GM18517 (cell line): ENCODE measurements at regions not wholly inside any gene's neighbourhood (a gene's known extent, or its start where the extent isn't known, plus 50 kb on each side); places are given as distances from the start of the nearest gene placed in this dataset.

Source experiments
- ATAC-seq: cut with Tn5 transposase; IDR thresholded peaks from one replicate; pipeline ENCODE4 v1.9.1; 2021; ENCODE audit warnings: mild to moderate bottlenecking, moderate library complexity; ENCODE audit not compliant: unreplicated experiment

DNA sequence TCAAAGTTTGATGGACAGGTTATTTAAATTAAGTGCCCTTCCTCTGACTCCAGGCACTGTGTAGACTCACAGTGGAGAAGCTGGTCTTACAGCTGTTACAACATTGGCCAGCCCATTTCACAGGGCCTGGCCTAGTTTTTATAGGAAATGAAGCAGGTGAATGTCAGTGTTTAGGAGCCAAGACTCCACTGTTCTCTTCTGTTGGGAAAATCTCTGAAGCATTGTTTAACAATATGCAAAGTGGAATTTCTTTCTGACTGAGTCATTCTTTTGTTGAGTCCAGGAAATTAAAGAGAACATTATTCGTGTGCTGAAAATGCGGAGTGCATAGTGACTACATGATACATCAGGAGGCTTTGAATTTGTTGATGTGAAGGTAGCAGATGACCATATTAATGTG lies 64.7 kb downstream of the ARRDC4 start:
- ATAC-seq: no peak

DNA sequence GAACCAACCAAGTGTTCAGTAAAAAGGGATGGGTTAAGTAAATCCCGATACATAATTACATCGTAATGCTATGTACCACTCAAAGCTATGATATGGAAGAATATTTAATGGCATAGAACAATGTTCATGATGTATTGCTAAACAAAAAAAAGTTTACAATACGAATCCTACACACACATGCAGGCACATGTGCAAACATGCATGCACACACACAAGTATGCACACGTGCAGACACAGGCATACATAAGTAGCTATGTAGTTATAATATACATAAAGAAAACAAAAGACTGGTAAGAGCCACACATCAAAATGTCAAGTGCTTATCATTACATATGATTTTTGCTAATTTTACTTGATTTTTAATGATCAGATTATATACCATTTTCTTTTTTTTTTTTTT lies 74.2 kb downstream of the ARRDC4 start:
- ATAC-seq: no peak

DNA sequence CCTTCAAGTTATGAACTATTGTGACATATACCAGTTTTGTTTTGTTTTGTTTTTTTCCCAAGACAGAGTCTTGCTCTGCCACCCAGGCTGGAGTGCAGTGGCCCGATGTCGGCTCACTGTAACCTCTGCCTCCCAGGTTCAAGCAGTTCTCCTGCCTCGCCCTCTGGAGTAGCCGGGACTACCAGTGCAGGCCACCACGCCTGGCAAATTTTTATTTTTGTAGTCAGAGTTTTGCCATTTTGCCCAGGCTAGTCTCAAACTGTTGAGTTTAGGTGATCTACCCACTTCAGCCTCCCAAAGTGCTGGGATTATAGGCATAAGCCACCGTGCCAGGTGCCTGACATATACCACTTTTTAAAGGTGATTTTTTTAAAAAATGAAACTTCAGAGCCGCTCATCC lies 74.6 kb downstream of the ARRDC4 start:
- ATAC-seq: no peak

DNA sequence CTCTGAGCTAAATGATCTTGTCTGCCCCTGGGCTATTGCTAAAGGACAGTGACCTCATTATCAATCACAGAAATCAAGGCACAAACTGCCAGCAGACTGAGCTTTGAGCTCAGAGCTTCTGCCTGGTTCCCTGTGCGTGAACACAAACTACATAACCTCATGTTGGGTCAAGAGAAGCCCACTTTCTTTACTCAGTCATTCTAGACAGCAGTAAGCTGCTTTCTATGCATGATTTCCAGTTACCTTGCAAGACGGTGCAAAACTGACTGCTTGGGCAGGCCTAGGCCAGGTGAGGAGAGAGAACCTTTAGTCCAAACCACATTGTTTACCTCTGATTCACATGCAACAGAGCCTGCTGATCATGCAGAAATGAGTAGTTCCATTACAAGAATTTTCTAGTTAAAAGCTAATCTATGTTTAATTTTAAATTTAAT lies 75.1 kb downstream of the ARRDC4 start:
- ATAC-seq: no peak

GRCh38 chr15:98039596-98039995 lies 79.1 kb downstream of the ARRDC4 start:
- ATAC-seq: no peak

GRCh38 chr15:98040146-98040545 lies 79.6 kb downstream of the ARRDC4 start:
- ATAC-seq: no peak

DNA sequence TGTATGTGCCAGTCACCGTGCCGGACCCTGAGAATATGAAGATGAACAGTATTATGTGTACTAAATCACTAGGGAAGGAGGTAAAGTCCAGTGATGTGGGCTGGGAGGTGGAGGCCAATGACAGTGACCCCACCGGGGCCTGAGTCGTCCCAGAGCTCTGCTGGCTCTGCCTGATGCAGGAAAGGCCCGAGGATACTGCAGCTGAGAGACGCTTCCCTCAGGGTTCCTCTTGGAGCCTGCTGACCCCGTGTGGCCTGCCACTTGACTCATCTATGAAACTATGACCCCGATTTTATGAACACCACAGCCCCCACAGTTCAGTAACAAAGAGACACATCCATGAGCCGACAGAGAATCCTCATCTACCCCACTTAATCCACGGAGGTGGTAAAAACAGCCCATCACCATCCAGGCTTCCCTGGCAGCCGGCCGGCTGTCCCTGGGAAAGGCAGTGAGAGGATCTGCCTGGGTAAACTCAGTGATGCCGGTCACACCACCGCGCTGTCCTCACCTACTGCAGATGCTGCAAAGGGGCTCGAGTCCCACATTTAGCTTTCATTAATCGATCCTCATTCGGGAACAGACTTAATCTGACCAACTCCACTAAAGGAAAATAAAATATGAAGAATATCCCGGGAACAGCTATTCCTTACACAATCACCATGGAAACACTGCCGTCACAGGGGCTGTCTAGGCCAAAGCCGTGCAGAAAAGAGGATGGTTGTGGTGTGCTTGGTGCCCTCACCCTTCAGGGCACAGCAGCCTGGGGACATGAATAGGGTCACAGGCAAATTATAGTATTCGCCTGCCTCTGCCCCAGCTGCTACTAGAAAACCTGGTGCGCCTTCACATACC lies 82.9 kb downstream of the ARRDC4 start:
- no peak for ATAC-seq

GRCh38 chr15:98051734-98052133 lies 91.2 kb downstream of the ARRDC4 start:
- no peak for ATAC-seq

- no peak for ATAC-seq
Measured at GRCh38 chr15:98057453-98057852, 97.0 kb downstream of the ARRDC4 start.

DNA sequence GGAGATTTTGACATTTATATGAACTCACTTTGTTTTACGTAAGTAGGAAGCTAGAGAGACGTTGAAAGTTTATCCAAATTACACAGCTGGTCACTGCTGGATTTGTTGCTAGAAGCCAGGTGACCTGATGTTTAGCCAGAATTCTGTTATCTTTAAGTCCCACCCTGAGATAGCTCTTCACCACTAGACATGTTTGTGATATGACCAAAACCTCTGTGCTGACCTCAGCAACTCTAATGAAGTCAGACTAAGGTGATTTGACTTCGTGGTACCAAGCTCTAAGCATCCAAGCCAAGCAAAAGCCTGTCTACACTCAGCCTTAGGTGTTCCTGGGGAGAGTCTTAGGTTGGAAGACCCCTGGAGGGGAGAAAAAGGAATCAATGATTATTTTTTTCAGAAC lies 102.4 kb downstream of the ARRDC4 start:
- ATAC-seq: no peak

DNA sequence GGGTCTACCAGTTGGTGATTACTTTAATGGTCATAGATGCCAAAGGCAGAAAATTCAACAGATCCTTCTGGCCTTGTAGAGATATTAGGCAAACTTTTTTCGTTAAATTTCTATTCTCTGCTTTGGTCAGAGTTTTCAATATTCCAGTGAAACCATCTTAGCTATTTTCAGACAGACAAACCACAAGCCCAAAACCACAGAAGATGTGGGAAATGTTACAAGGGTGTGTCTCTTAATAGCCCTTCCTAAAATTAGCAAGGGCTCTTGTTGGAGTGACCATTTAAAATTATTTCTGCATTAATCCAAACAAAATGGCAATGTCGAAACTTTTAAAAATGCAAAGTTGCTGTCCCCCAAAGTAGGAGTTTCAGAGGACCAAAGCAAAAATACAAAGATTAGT lies 102.8 kb downstream of the ARRDC4 start:
- no peak for ATAC-seq

DNA sequence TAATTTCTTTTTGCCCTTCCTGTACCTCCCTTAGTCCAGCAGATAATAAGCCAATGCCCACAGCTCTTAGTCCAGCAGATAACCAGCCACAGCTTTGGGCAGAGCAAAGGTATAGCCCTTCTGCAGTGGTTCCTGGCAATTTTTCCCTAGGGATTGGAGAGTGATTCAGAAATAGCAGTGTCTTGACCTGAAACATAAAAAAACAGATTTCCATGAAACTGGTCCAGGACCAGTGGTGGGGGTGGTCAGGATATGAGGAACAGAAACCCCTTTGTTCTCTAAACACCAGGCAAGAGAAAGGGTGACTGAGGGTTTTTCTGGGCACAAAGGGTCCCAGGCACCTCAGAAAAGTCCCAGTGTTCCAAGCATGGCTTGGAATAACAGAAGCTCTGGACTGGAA lies 103.4 kb downstream of the ARRDC4 start:
- no peak for ATAC-seq

- no peak for ATAC-seq
Measured at GRCh38 chr15:98067339-98067738, 106.8 kb downstream of the ARRDC4 start.

GRCh38 chr15:98069256-98069655 lies 108.8 kb downstream of the ARRDC4 start:
- no peak for ATAC-seq

GRCh38 chr15:98070137-98070536 lies 109.6 kb downstream of the ARRDC4 start:
- ATAC-seq: no peak

DNA sequence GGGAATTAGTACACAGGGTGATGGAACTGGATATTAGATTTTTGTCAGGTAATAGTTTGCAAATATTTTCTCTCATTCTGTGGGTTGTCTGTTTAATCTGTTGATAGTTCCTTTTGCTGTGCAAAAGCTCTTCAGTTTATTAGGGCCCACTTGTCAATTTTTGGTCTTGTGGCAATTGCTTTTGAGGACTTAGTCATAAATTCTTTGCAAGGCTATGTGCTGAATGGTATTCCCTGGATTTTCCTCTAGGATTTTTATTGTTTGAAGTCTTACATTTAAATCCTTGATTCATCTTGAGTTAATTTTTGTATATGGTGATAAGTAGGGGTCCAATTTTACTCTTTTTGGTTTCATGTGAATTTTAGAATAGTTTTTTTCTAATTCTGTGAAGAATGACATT lies 111.3 kb downstream of the ARRDC4 start:
- ATAC-seq: no peak

DNA sequence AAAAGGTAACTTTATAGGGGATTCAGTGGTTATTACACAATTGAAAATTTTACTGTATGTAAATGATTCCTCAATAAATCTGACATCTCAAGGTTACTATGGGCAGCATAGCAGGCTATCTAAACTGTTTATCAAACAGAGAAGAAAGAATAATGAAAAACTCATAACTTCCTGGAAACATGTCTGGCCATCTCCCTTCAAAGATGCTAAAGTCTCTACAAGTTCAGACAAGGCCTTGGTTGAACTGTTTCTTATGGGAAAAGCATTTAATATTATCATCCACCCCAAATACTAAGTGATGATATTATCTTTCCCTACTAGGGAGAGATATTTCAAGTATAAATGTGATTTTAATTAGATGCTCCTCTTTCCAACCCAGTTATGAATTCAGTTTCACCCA lies 114.9 kb downstream of the ARRDC4 start:
- ATAC-seq: no peak

GRCh38 chr15:98076021-98076816 lies 115.7 kb downstream of the ARRDC4 start:
- ATAC-seq: no peak

DNA sequence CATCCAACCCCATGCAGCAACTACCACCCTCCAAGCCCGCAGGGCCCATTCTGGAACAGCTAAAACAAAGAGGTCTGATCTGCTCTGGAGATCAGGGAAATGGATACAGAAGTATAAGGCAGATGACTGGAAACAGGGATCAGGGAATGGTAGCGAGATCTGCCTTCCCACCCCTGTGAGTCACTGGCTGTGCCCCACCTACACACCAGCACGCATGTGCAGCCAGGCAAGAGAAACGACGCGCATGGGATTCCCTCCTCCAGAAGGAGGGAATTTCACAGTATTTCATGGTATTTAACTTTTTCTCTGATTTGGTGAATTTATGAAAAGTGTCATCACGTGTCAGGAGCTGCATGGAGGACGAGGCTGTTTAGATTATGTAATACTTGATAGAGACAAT lies 116.7 kb downstream of the ARRDC4 start:
- no peak for ATAC-seq

- no peak for ATAC-seq
Measured at GRCh38 chr15:98080791-98081190, 120.3 kb downstream of the ARRDC4 start.

GRCh38 chr15:98083203-98083910 lies 122.9 kb downstream of the ARRDC4 start:
- no peak for ATAC-seq
